ENCODE measurements at regions not wholly inside any gene's neighbourhood (a gene's known extent, or its start where the extent isn't known, plus 50 kb on each side); places are given as distances from the start of the nearest gene placed in this dataset.

DNA sequence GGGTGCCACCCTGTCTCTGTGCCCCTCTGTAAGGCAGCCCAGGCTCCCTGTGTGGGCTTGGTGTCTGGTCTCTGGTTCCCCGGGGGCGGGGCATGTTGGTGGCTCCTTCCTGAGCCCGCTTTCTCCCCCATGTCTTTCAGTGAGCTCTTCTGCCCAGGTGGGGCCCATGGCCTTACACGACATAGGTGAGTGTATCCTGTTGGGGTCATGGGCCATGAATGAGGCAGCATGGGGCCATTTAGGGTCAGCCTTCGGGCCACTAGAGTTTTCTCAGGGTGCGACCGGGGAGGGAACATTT is 195.1 kb downstream of the UBE3A start:
- no peak for TF ChIP-seq POLR2AphosphoS5 (IDR thresholded peaks at IDR 0.05; ENCODE audit: low read depth, low read length)
- TF ChIP-seq, protein P1, sequence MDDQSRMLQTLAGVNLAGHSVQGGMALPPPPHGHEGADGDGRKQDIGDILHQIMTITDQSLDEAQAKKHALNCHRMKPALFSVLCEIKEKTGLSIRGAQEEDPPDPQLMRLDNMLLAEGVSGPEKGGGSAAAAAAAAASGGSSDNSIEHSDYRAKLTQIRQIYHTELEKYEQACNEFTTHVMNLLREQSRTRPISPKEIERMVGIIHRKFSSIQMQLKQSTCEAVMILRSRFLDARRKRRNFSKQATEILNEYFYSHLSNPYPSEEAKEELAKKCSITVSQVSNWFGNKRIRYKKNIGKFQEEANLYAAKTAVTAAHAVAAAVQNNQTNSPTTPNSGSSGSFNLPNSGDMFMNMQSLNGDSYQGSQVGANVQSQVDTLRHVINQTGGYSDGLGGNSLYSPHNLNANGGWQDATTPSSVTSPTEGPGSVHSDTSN (IDR thresholded peaks at IDR 0.05): no peak
- TF ChIP-seq, protein P2, sequence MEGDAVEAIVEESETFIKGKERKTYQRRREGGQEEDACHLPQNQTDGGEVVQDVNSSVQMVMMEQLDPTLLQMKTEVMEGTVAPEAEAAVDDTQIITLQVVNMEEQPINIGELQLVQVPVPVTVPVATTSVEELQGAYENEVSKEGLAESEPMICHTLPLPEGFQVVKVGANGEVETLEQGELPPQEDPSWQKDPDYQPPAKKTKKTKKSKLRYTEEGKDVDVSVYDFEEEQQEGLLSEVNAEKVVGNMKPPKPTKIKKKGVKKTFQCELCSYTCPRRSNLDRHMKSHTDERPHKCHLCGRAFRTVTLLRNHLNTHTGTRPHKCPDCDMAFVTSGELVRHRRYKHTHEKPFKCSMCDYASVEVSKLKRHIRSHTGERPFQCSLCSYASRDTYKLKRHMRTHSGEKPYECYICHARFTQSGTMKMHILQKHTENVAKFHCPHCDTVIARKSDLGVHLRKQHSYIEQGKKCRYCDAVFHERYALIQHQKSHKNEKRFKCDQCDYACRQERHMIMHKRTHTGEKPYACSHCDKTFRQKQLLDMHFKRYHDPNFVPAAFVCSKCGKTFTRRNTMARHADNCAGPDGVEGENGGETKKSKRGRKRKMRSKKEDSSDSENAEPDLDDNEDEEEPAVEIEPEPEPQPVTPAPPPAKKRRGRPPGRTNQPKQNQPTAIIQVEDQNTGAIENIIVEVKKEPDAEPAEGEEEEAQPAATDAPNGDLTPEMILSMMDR (IDR thresholded peaks at IDR 0.05): no peak
- TF ChIP-seq EP300 (IDR thresholded peaks at IDR 0.05; ENCODE audit: borderline replicate concordance in 1 of 2, low read depth in 1 of 2, low read length in 1 of 2): no peak
- TF ChIP-seq RAD21 (IDR thresholded peaks at IDR 0.05; ENCODE audit: low read length): no peak
- TF ChIP-seq TEAD4 (IDR thresholded peaks at IDR 0.05; ENCODE audit: borderline replicate concordance, insufficient read depth): no peak
- TF ChIP-seq JUND (IDR thresholded peaks at IDR 0.05): no peak
- no peak for TF ChIP-seq RCOR1 (IDR thresholded peaks at IDR 0.05; ENCODE audit: low read length)
- no peak for TF ChIP-seq SIN3A (IDR thresholded peaks at IDR 0.05; ENCODE audit: borderline replicate concordance, low read depth, low read length)
- TF ChIP-seq, protein P3, sequence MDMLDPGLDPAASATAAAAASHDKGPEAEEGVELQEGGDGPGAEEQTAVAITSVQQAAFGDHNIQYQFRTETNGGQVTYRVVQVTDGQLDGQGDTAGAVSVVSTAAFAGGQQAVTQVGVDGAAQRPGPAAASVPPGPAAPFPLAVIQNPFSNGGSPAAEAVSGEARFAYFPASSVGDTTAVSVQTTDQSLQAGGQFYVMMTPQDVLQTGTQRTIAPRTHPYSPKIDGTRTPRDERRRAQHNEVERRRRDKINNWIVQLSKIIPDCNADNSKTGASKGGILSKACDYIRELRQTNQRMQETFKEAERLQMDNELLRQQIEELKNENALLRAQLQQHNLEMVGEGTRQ (IDR thresholded peaks at IDR 0.05; ENCODE audit: borderline replicate concordance, low read depth, low read length): no peak
- TF ChIP-seq CHD2 (IDR thresholded peaks at IDR 0.05; ENCODE audit: low read length, partially characterized antibody): no peak
- no peak for TF ChIP-seq NRF1 (IDR thresholded peaks at IDR 0.05; ENCODE audit: low read depth, low read length)
